ENCODE measurements at regions not wholly inside any gene's neighbourhood (a gene's known extent, or its start where the extent isn't known, plus 50 kb on each side); places are given as distances from the start of the nearest gene placed in this dataset.

- no peaks in the 10 kb centered on the region for H3K4me1 ChIP-seq (ENCODE audit: control insufficient read depth in 1 of 2, insufficient read depth in 2 of 2, low read length in 2 of 2)
- ChIA-PET RAD21 (ENCODE audit: low non-redundant PET in 1 of 2, low total read pairs in 2 of 2, uncharacterized antibody in 2 of 2, unreplicated experiment in 2 of 2) (no interaction called here), CTCF (no interaction called here), POLR2A (no interaction called here)
- H3K9me2 ChIP-seq (ENCODE audit: insufficient read depth), result no peaks in the 10 kb centered on the region
- no peak overlapping the region for H3K4me2 ChIP-seq (ENCODE audit: low read length)
- H3K27ac ChIP-seq (ENCODE audit: low read depth, low read length), result no peak overlapping the region
- H3K36me3 ChIP-seq (ENCODE audit: control insufficient read depth in 1 of 2, insufficient read depth in 2 of 2, low read length in 2 of 2), result no peaks in the 10 kb centered on the region
- H3K27me3 ChIP-seq (ENCODE audit: insufficient read depth, low read length), result no peaks in the 10 kb centered on the region
- H3K9me3 ChIP-seq (ENCODE audit: control insufficient read depth in 1 of 2, insufficient read depth in 1 of 2, low read depth in 1 of 2, low read length in 2 of 2), result no peaks in the 10 kb centered on the region
- no TSS peak for BruUV-seq (replicated peaks)
- intact Hi-C loops (cut with micrococcal nuclease), result no loop called here
- TF ChIP-seq ZNF274 (IDR thresholded peaks at IDR 0.05; ENCODE audit: low read depth, low read length), result no peak
- TF ChIP-seq ZFX (IDR thresholded peaks at IDR 0.05), result no peak
- no peak for TF ChIP-seq SP1 (IDR thresholded peaks at IDR 0.05; ENCODE audit: low read depth)
- no peak for TF ChIP-seq EZH2phosphoT487 (IDR thresholded peaks at IDR 0.05; ENCODE audit: borderline replicate concordance)
- TF ChIP-seq RAD21 (IDR thresholded peaks at IDR 0.05; ENCODE audit: low read depth), result no peak
- no peak for TF ChIP-seq EGR1 (IDR thresholded peaks at IDR 0.05; ENCODE audit: low read depth)
- TF ChIP-seq EZH2 (IDR thresholded peaks at IDR 0.05), result no peak
- no peak for TF ChIP-seq REST (IDR thresholded peaks at IDR 0.05; ENCODE audit: low read depth)
- no peak for TF ChIP-seq SIN3A (IDR thresholded peaks at IDR 0.05; ENCODE audit: low read depth)
- no peak for TF ChIP-seq SRF (IDR thresholded peaks at IDR 0.05; ENCODE audit: low read depth)
- no peak for TF ChIP-seq FOSL1 (IDR thresholded peaks at IDR 0.05; ENCODE audit: low read depth)
- no peak overlapping the region for H3K9ac ChIP-seq (ENCODE audit: low read length)
- no peaks in the 10 kb centered on the region for H4K20me1 ChIP-seq (ENCODE audit: insufficient read depth)
- no peak overlapping the region for H3K4me3 ChIP-seq (replicated peaks in 1 of 2; ENCODE audit: low read depth in 1 of 2, low read length in 2 of 2)
- DNase-seq (ENCODE audit: low read depth, low spot score), result no peak
- H3K79me2 ChIP-seq (ENCODE audit: insufficient read depth, low read length), result no peaks in the 10 kb centered on the region
- H2AFZ ChIP-seq (ENCODE audit: low read depth, low read length, poor library complexity, severe bottlenecking), result no peak overlapping the region
- ATAC-seq, result no peak
These were observed 197.8 kb downstream of the PCSK1 start for GRCh38 chr5:96235008-96235910.

Data from HCT116 (cell line).